Transverse colon (tissue), 4 donors: ENCODE measurements at regions not wholly inside any gene's neighbourhood (a gene's known extent, or its start where the extent isn't known, plus 50 kb on each side); places are given as distances from the start of the nearest gene placed in this dataset.
A peak's percentile ranks its signal among the peaks of the same experiment; 100 is the strongest.

Experiments used
- DNase-seq: peaks from one replicate; pipeline ENCODE4 v3.0.0-alpha.2; 2019
- H3K27ac ChIP-seq, 4 donors: fragments of 200-600 bp; sonication (generic); 2 replicates each; pipeline ENCODE4 v1.5.1; 2016 to 2018; ENCODE audit warnings: inconsistent platforms in 4 of 4
- H3K27me3 ChIP-seq: fragments of 200-600 bp; sonication (generic); 2 replicates; pipeline ENCODE4 v1.5.1; 2017; ENCODE audit warnings: inconsistent platforms
- H3K36me3 ChIP-seq, 4 donors: fragments of 200-600 bp; sonication (generic); 2 replicates each; pipeline ENCODE4 v1.5.1; 2017 to 2019; ENCODE audit warnings: inconsistent platforms in 4 of 4
- H3K4me1 ChIP-seq, 4 donors: fragments of 200-600 bp; sonication (generic); 2 replicates each; pipeline ENCODE4 v1.5.1; 2017 to 2020; ENCODE audit warnings: inconsistent platforms in 4 of 4
- H3K4me3 ChIP-seq, 4 donors: fragments of 200-600 bp; sonication (generic); 1 replicate in 1 of 4; 2 replicates in 3 of 4; pipeline versions ENCODE4 v1.5.1 to v1.6.1; 2017 to 2019; ENCODE audit warnings: inconsistent platforms in 4 of 4
- H3K9me3 ChIP-seq, 2 donors: fragments of 200-600 bp; sonication (generic); 2 replicates each; pipeline ENCODE4 v1.5.1; 2017 to 2019; ENCODE audit warnings: inconsistent platforms in 2 of 2
- CTCF ChIP-seq, 5 experiments: fragments of 200-600 bp in 3 of 5; fragments of 450-650 bp in 2 of 5; sonication (generic) in 3 of 5; IDR thresholded peaks; 1 replicate in 2 of 5; 2 replicates in 3 of 5; pipeline ENCODE4 v1.5.1; 2016 to 2017; ENCODE audit warnings: antibody characterized with exemption in 5 of 5, inconsistent platforms in 3 of 5, mild to moderate bottlenecking in 2 of 5, moderate library complexity in 1 of 5
- EP300 ChIP-seq: sonication (generic); formaldehyde crosslinking; IDR thresholded peaks from one replicate; pipeline ENCODE4 v1.6.1; 2017; ENCODE audit warnings: antibody characterized with exemption, low read depth
- POLR2A ChIP-seq: fragments of 450-650 bp; IDR thresholded peaks from one replicate; pipeline ENCODE4 v1.6.1; 2016; ENCODE audit warnings: antibody characterized with exemption, mild to moderate bottlenecking, moderate library complexity
- POLR2AphosphoS5 ChIP-seq, 3 donors: sonication (generic); formaldehyde crosslinking; IDR thresholded peaks; one replicate each; pipeline ENCODE4 v1.6.1; 2016; ENCODE audit warnings: antibody characterized with exemption in 3 of 3
- WGBS, 2 donors: methylation state at CpG; one replicate each; pipeline ENCODE4 v1.1.5; 2018; ENCODE audit warnings: low coverage in 1 of 2; 5-methylcytosine and 5-hydroxymethylcytosine counted together
- in situ Hi-C, 4 donors: fragments of 200-750 bp; cut with MboI; loops; one replicate each; pipeline versions ENCODE4 v1.15.0 to v1.15.1; 2017; ENCODE audit warnings: low sequenced_read_pairs in 3 of 4, low pct_ligation_motif_present in 1 of 4, low pct_unique_long_range_greater_than_20kb in 1 of 4
- intact Hi-C: fragments of 100-400 bp; cut with DNase I; formaldehyde crosslinking; loops from one replicate; pipeline ENCODE4 v1.15.1; 2023; ENCODE audit warnings: low total_unique reads

GRCh38 chr12:46470975-46471374 is 98.4 kb upstream of the SLC38A2 start:
- Histone ChIP-seq H3K9me3 (no peaks in the 10 kb centered on the region), H3K27me3 (no peaks in the 10 kb centered on the region), H3K4me3 (no peak overlapping the region), H3K36me3 (no peaks in the 10 kb centered on the region), H3K4me1 (peaks cover 11 to 31% (median 21%) of the 10 kb centered on the region in 4 donors), H3K27ac (no peak overlapping the region)
- in situ Hi-C loops: loop anchor here in 1 of 4 donors (10.0 kb wide), 1 partner anchor 86 kb away; no protein-coding TSS in a partner anchor
- TF ChIP-seq POLR2AphosphoS5 (IDR thresholded peaks at IDR 0.05): no peak
- intact Hi-C loops: no loop called here
- no peak for DNase-seq
- 88 to 100% methylated on average over 1 of the region's 1 CpG for WGBS, 2 donors

- no peaks in the 10 kb centered on the region for H3K27me3 ChIP-seq
- H3K4me3 ChIP-seq: no peak overlapping the region
- no peak overlapping the region for H3K27ac ChIP-seq
- 67 to 82% methylated on average over 5 to 6 of the region's 6 CpGs for WGBS, 2 donors
- no peaks in the 10 kb centered on the region for H3K9me3 ChIP-seq
- TF ChIP-seq POLR2A (no peak), CTCF (IDR thresholded peaks at IDR 0.05) (no peak)
- intact Hi-C loops: no loop called here
- no peak for DNase-seq
- no peaks in the 10 kb centered on the region for H3K36me3 ChIP-seq
- in situ Hi-C loops: loop anchor here in 1 of 4 donors (10.0 kb wide), 1 partner anchor 85 kb away; no protein-coding TSS in a partner anchor
- H3K4me1 ChIP-seq: peaks cover 11 to 31% (median 21%) of the 10 kb centered on the region in 4 donors
Measured at GRCh38 chr12:46470036-46470627, 97.6 kb upstream of the SLC38A2 start.

- TF ChIP-seq CTCF (IDR thresholded peaks at IDR 0.05): no peak
- TF ChIP-seq POLR2AphosphoS5 (IDR thresholded peaks at IDR 0.05): no peak
- no peak for TF ChIP-seq EP300
- no peak for DNase-seq
- in situ Hi-C loops: no loop called here
Measured at GRCh38 chr12:46468813-46469212, 96.2 kb upstream of the SLC38A2 start.

GRCh38 chr12:46468160-46468559 is 95.6 kb upstream of the SLC38A2 start:
- intact Hi-C loops (no loop called here), in situ Hi-C loops (no loop called here)
- WGBS, 2 donors: 47 to 70% methylated on average over 5 to 6 of the region's 6 CpGs
- H3K4me3 ChIP-seq: no peak overlapping the region
- no peaks in the 10 kb centered on the region for H3K36me3 ChIP-seq
- peaks cover 3 to 15% (median 9%) of the 10 kb centered on the region in 4 donors for H3K4me1 ChIP-seq
- H3K27ac ChIP-seq: peak overlapping the region in 2 of 4 donors; percentile 7 to 18
- no peaks in the 10 kb centered on the region for H3K27me3 ChIP-seq
- no peak for TF ChIP-seq CTCF (IDR thresholded peaks at IDR 0.05)
- no peak for TF ChIP-seq EP300
- TF ChIP-seq POLR2A: no peak
- no peak for TF ChIP-seq POLR2AphosphoS5 (IDR thresholded peaks at IDR 0.05)
- peak; percentile 32 for DNase-seq
- H3K9me3 ChIP-seq: no peaks in the 10 kb centered on the region

More at GRCh38 chr12:46468813-46469212, 96.2 kb upstream of the SLC38A2 start:
- no peaks in the 10 kb centered on the region for H3K27me3 ChIP-seq
- peak overlapping the region in 1 of 4 donors; percentile 17 for H3K27ac ChIP-seq
- H3K4me1 ChIP-seq: peaks cover 6 to 22% (median 13%) of the 10 kb centered on the region in 4 donors
- 66 to 80% methylated on average over 4 of the region's 4 CpGs for WGBS, 2 donors
- H3K4me3 ChIP-seq: no peak overlapping the region
- no peaks in the 10 kb centered on the region for H3K9me3 ChIP-seq
- intact Hi-C loops: no loop called here
- no peaks in the 10 kb centered on the region for H3K36me3 ChIP-seq

- intact Hi-C loops: no loop called here
- H3K4me1 ChIP-seq: peaks cover 0 to 24% (median 11%) of the 10 kb centered on the region in 4 donors
- in situ Hi-C loops: no loop called here
- H3K36me3 ChIP-seq: no peaks in the 10 kb centered on the region
- H3K27ac ChIP-seq: no peak overlapping the region
- H3K9me3 ChIP-seq: no peaks in the 10 kb centered on the region
- H3K4me3 ChIP-seq: no peak overlapping the region
- TF ChIP-seq EP300 (no peak), POLR2A (no peak), CTCF (IDR thresholded peaks at IDR 0.05) (no peak), POLR2AphosphoS5 (IDR thresholded peaks at IDR 0.05) (no peak)
- H3K27me3 ChIP-seq: no peaks in the 10 kb centered on the region
- DNase-seq: no peak
Measured at GRCh38 chr12:46465307-46465706, 92.7 kb upstream of the SLC38A2 start.
